ENCODE measurements at regions not wholly inside any gene's neighbourhood (a gene's known extent, or its start where the extent isn't known, plus 50 kb on each side); places are given as distances from the start of the nearest gene placed in this dataset.

GRCh38 chr4:162793004-162793403 is 373.7 kb downstream of the NAF1 start (continued):
- TF ChIP-seq PBX3 (IDR thresholded peaks at IDR 0.05; ENCODE audit: insufficient replicate concordance, low read depth, low read length) = no peak
- no peak for TF ChIP-seq NFXL1 (IDR thresholded peaks at IDR 0.05; ENCODE audit: borderline replicate concordance)
- no peak for TF ChIP-seq POU2F2 (IDR thresholded peaks at IDR 0.05; ENCODE audit: borderline replicate concordance, low read depth, low read length)

DNA sequence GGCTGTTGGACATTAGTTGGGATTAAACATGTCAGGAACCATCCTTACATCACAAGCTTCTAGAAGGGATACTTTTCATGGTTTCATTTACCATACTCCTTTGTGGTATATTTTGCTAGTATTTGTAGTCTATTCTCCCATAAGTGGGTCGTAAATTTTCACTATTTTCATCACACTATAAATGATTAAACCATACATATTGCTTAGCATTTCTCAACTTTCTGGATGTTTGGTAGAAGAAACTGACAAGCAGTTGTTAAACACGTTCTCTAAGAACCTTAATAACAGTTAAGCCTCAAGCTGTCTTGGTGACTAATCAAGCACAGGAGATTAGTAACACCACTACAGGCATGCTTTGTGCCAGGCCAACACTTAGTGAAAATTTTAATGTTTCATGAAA is 375.5 kb downstream of the NAF1 start:
- ATAC-seq (no peak), FAIRE-seq (no peak), DNase-seq (ENCODE audit: low read depth, low spot score) (no peak)
- no peak overlapping the region for H3K27ac ChIP-seq (ENCODE audit: control insufficient read depth, insufficient read depth)
- no peaks in the 10 kb centered on the region; a peak in 2 of 4 replicates for H3K27me3 ChIP-seq (replicated peaks in 1 of 2; ENCODE audit: control insufficient read depth in 2 of 2, insufficient read depth in 2 of 2, low read length in 1 of 2)
- H3K4me1 ChIP-seq (ENCODE audit: control insufficient read depth, insufficient read depth, low read length) = no peaks in the 10 kb centered on the region
- WGBS (ENCODE audit: insufficient coverage, insufficient replicate concordance, low lambda C conversion rate, missing lambda C conversion rate) = 9% methylated on average over 2 of the region's 2 CpGs
- ChIA-PET CTCF (interaction anchor here (0.7 kb wide), 1 partner anchor 182 kb away, joined by 3 read pairs; no protein-coding TSS in a partner anchor), POLR2A (no interaction called here), SMC1A (ENCODE audit: uncharacterized antibody, unreplicated experiment) (no interaction called here), RAD21 (ENCODE audit: unreplicated experiment) (no interaction called here)
- no peak overlapping the region for H3K4me3 ChIP-seq
- BruUV-seq (replicated peaks) = no TSS peak
- no peaks in the 10 kb centered on the region for H4K20me1 ChIP-seq (ENCODE audit: control insufficient read depth, insufficient read depth)
- H3K79me2 ChIP-seq (ENCODE audit: control insufficient read depth, insufficient read depth, low read length) = no peaks in the 10 kb centered on the region
- no peak overlapping the region for H3K9ac ChIP-seq (ENCODE audit: control insufficient read depth, insufficient read depth, low read length)
- in situ Hi-C loops (cut with MboI) = no loop called here
- TF ChIP-seq MXI1 (IDR thresholded peaks at IDR 0.05; ENCODE audit: low read depth, low read length) (no peak), RCOR1 (conservative IDR thresholded peaks at IDR 0.05; ENCODE audit: low read depth, low read length) (no peak), RUNX3 (IDR thresholded peaks at IDR 0.05; ENCODE audit: low read length) (no peak), ZSCAN29 (IDR thresholded peaks at IDR 0.05) (no peak), NR2C2 (IDR thresholded peaks at IDR 0.05; ENCODE audit: borderline replicate concordance, control insufficient read depth, insufficient read length, low read depth) (no peak), MTA3 (IDR thresholded peaks at IDR 0.05; ENCODE audit: borderline replicate concordance, low read length) (no peak), RELA (IDR thresholded peaks at IDR 0.05; ENCODE audit: borderline replicate concordance, partially characterized antibody) (no peak), SMAD5 (IDR thresholded peaks at IDR 0.05; ENCODE audit: low read depth) (no peak), HCFC1 (IDR thresholded peaks at IDR 0.05; ENCODE audit: low read length) (no peak), TBL1XR1 (IDR thresholded peaks at IDR 0.05; ENCODE audit: low read depth, low read length) (no peak), TCF12 (IDR thresholded peaks at IDR 0.05; ENCODE audit: low read depth, low read length) (no peak), EP300 (IDR thresholded peaks at IDR 0.05; ENCODE audit: borderline replicate concordance in 1 of 2, control insufficient read depth in 1 of 2, low read depth in 2 of 2, low read length in 2 of 2) (no peak), SMAD1 (IDR thresholded peaks at IDR 0.05; ENCODE audit: low read depth, partially characterized antibody) (no peak), NFYB (IDR thresholded peaks at IDR 0.05; ENCODE audit: insufficient read depth, low read depth, low read length) (no peak), FOXM1 (IDR thresholded peaks at IDR 0.05; ENCODE audit: low read depth, low read length) (no peak), ZBTB4 (CRISPR knock-in tag; IDR thresholded peaks at IDR 0.05) (no peak)
- no peak overlapping the region for H3K4me2 ChIP-seq (ENCODE audit: control insufficient read depth, insufficient read depth)
- no peaks in the 10 kb centered on the region for H3K36me3 ChIP-seq (ENCODE audit: control insufficient read depth in 2 of 2, insufficient read depth in 2 of 2, low read length in 1 of 2)
- no peaks in the 10 kb centered on the region for H3K9me3 ChIP-seq (replicated peaks; ENCODE audit: control insufficient read depth, insufficient read depth, low read length)
- intact Hi-C loops (cut with micrococcal nuclease; ENCODE audit: unreplicated experiment) = no loop called here
- H2AFZ ChIP-seq (ENCODE audit: control insufficient read depth, low read depth, low read length) = no peak overlapping the region

Data from GM12878 (cell line).